ENCODE measurements at regions not wholly inside any gene's neighbourhood (a gene's known extent, or its start where the extent isn't known, plus 50 kb on each side); places are given as distances from the start of the nearest gene placed in this dataset.

DNA sequence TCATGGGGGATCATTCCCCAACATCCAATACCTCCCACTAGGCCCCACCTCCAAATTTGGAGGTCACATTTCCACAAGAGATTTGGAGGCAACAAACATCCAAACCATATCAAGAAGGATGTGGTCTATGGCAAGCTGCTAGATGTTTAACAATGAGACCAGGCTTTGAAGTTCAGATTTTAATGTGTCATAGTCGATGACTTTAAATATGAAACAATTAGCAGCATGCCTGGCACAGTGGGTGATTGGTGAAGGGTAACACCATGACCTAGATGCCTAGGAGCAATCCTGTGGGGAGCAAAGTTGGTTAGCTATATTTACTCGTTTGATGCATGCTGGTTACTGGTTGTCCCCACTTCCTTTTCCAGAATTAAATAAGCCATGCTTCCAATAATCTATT, 356.4 kb upstream of the VWC2 start:
- TF ChIP-seq, protein P1, sequence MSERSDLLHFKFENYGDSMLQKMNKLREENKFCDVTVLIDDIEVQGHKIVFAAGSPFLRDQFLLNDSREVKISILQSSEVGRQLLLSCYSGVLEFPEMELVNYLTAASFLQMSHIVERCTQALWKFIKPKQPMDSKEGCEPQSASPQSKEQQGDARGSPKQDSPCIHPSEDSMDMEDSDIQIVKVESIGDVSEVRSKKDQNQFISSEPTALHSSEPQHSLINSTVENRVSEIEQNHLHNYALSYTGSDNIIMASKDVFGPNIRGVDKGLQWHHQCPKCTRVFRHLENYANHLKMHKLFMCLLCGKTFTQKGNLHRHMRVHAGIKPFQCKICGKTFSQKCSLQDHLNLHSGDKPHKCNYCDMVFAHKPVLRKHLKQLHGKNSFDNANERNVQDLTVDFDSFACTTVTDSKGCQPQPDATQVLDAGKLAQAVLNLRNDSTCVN (tag by site-specific recombination; optimal IDR thresholded peaks at IDR 0.05), result no peak
- TF ChIP-seq ZNF114 (tag by site-specific recombination; IDR thresholded peaks at IDR 0.05), result no peak
- no peak for TF ChIP-seq ZBTB7A (tag by site-specific recombination; IDR thresholded peaks at IDR 0.05; ENCODE audit: low read depth)
- no peak for TF ChIP-seq ZNF211 (tag by site-specific recombination; IDR thresholded peaks at IDR 0.05; ENCODE audit: low read depth)
- TF ChIP-seq, protein P2, sequence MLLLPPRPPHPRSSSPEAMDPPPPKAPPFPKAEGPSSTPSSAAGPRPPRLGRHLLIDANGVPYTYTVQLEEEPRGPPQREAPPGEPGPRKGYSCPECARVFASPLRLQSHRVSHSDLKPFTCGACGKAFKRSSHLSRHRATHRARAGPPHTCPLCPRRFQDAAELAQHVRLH (tag by site-specific recombination; IDR thresholded peaks at IDR 0.05), result no peak
- TF ChIP-seq ZNF510 (tag by site-specific recombination; IDR thresholded peaks at IDR 0.05; ENCODE audit: insufficient replicate concordance), result no peak
- TF ChIP-seq ZNF837 (tag by site-specific recombination; IDR thresholded peaks at IDR 0.05), result no peak
- TF ChIP-seq EGR2 (tag by site-specific recombination; IDR thresholded peaks at IDR 0.05; ENCODE audit: low read depth), result no peak
- TF ChIP-seq, protein P3, sequence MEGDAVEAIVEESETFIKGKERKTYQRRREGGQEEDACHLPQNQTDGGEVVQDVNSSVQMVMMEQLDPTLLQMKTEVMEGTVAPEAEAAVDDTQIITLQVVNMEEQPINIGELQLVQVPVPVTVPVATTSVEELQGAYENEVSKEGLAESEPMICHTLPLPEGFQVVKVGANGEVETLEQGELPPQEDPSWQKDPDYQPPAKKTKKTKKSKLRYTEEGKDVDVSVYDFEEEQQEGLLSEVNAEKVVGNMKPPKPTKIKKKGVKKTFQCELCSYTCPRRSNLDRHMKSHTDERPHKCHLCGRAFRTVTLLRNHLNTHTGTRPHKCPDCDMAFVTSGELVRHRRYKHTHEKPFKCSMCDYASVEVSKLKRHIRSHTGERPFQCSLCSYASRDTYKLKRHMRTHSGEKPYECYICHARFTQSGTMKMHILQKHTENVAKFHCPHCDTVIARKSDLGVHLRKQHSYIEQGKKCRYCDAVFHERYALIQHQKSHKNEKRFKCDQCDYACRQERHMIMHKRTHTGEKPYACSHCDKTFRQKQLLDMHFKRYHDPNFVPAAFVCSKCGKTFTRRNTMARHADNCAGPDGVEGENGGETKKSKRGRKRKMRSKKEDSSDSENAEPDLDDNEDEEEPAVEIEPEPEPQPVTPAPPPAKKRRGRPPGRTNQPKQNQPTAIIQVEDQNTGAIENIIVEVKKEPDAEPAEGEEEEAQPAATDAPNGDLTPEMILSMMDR (tag by site-specific recombination; IDR thresholded peaks at IDR 0.05), result no peak

All from HEK293 (cell line).